A673 (cell line): ENCODE measurements at regions not wholly inside any gene's neighbourhood (a gene's known extent, or its start where the extent isn't known, plus 50 kb on each side); places are given as distances from the start of the nearest gene placed in this dataset.

Experiments used
- BruUV-seq: library from RNA; stranded (reverse); fragments of 400-500 nt; replicated peaks from 2 replicates; lab custom pipeline; 2021; lab: Mats Ljungman, UMichigan
- CTCF ChIA-PET: fragments of 300-600 bp; sonication (Branson Sonifier 250); formaldehyde crosslinking; loops from one replicate; lab custom pipeline; 2022; ENCODE audit warnings: antibody characterized with exemption; lab: Charles Lee
- POLR2A ChIA-PET: fragments of 300-600 bp; sonication (Branson Sonifier 250); formaldehyde crosslinking; loops from one replicate; lab custom pipeline; 2022; ENCODE audit warnings: antibody characterized with exemption; ENCODE audit not compliant: low non-redundant PET; lab: Charles Lee
- DNase-seq: peaks from one replicate; pipeline ENCODE4 v3.0.0-alpha.2; 2015; ENCODE audit warnings: low spot score
- H3K27ac ChIP-seq: fragments of 200-600 bp; sonication (generic); 2 replicates; pipeline ENCODE4 v1.5.1; 2016; ENCODE audit warnings: mixed run types, low read depth, mild to moderate bottlenecking, mixed read lengths, antibody characterized with exemption, low read length; ENCODE audit not compliant: poor library complexity, severe bottlenecking
- H3K27me3 ChIP-seq: fragments of 200-600 bp; sonication (generic); replicated peaks from 2 replicates; pipeline ENCODE4 v1.6.1; 2017; ENCODE audit warnings: mixed run types, low read depth, mild to moderate bottlenecking, mixed read lengths, antibody characterized with exemption, low read length; ENCODE audit not compliant: insufficient read depth, poor library complexity
- H3K36me3 ChIP-seq: fragments of 200-600 bp; sonication (generic); 2 replicates; pipeline ENCODE4 v1.6.1; 2016; ENCODE audit warnings: mixed run types, mild to moderate bottlenecking, mixed read lengths, antibody characterized with exemption, low read length; ENCODE audit not compliant: insufficient read depth, poor library complexity, severe bottlenecking
- H3K4me1 ChIP-seq: fragments of 200-600 bp; sonication (generic); 2 replicates; pipeline ENCODE4 v1.6.1; 2017; ENCODE audit warnings: mixed run types, mild to moderate bottlenecking, mixed read lengths, antibody characterized with exemption, low read length; ENCODE audit not compliant: insufficient read depth, poor library complexity, severe bottlenecking
- H3K4me3 ChIP-seq: fragments of 200-600 bp; sonication (generic); 2 replicates; pipeline ENCODE4 v1.5.1; 2016; ENCODE audit warnings: low read depth, mixed run types, mild to moderate bottlenecking, mixed read lengths, low read length; ENCODE audit not compliant: poor library complexity, severe bottlenecking
- H3K9me3 ChIP-seq: fragments of 200-600 bp; sonication (generic); 2 replicates; pipeline ENCODE4 v1.6.1; 2016; ENCODE audit warnings: mixed run types, low read depth, mild to moderate bottlenecking, mixed read lengths, antibody characterized with exemption, low read length; ENCODE audit not compliant: poor library complexity, severe bottlenecking
- EZH2 ChIP-seq: fragments of 200-600 bp; sonication (generic); IDR thresholded peaks from 2 replicates; pipeline ENCODE4 v1.6.1; 2017; ENCODE audit warnings: borderline replicate concordance, low read depth, mild to moderate bottlenecking, mixed read lengths, antibody characterized with exemption, low read length; ENCODE audit not compliant: poor library complexity, severe bottlenecking
- intact Hi-C: fragments of 100-400 bp; cut with micrococcal nuclease; formaldehyde crosslinking; loops from one replicate; pipeline ENCODE4 v1.10.0; 2022; ENCODE audit not compliant: unreplicated experiment
- TF ChIP-seq, protein P1 (sequence below): fragments of 300-800, 200-600 bp; sonication (generic); conservative IDR thresholded peaks from 2 replicates; pipeline ENCODE4 v1.5.1; 2017; ENCODE audit warnings: low read depth, mild to moderate bottlenecking, antibody characterized with exemption, low read length, moderate library complexity, mixed read lengths

DNA sequence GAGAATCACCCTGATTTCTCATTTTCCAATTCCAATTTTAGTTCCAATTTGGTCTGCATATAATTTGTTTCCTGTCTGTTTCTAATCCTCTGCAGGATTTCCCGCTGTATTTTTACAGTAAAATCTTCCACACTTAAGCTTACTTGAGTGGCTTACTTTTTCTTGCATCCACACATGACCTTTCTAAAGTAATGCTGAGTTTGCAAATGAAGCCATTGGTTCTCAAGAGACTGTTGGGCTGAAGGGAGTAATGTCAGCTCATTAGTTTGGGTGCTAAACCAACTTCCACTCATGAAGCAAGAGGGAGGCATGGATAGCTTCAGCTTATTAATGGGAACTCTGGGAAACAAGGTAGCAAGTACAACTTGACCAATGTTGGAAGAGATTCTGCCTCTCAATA lies 146.4 kb downstream of the SNX10 start:
- intact Hi-C loops, result no loop called here

DNA sequence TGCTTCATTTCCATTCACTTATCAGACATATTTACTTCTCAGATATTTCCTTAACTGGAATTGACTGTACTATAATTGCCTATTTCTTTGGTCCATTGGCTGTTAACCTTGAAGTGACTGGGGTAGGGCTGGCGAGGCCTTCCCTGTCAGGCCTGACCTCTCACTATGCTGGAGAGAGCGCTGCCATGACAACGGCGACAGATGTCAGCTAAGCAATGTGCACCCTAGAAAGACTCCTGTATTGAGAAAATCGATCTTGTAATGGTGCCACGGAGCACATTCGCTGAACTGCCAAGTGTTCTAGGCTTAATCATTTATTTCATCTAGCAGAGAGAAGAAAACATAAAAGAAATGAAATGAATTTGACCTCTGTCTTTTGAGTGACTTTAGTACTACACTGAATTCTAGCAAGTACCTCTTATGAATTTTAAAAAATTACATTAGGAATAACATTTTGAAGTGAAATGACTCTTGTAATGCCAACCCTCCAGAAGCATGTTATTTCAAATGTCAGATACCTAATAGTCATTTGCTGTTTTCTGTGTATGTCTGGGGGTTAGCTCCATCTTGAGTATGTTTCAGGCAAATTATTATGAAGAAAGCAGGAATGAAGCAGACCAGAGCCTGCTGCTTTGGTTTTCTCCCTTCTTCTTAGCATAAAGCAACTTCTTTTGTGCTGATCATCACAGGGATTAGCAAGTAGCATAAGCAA lies 148.0 kb downstream of the SNX10 start:
- intact Hi-C loops, result no loop called here
- DNase-seq, result no peak
- no peak overlapping the region for H3K27ac ChIP-seq
- TF ChIP-seq, protein P1, sequence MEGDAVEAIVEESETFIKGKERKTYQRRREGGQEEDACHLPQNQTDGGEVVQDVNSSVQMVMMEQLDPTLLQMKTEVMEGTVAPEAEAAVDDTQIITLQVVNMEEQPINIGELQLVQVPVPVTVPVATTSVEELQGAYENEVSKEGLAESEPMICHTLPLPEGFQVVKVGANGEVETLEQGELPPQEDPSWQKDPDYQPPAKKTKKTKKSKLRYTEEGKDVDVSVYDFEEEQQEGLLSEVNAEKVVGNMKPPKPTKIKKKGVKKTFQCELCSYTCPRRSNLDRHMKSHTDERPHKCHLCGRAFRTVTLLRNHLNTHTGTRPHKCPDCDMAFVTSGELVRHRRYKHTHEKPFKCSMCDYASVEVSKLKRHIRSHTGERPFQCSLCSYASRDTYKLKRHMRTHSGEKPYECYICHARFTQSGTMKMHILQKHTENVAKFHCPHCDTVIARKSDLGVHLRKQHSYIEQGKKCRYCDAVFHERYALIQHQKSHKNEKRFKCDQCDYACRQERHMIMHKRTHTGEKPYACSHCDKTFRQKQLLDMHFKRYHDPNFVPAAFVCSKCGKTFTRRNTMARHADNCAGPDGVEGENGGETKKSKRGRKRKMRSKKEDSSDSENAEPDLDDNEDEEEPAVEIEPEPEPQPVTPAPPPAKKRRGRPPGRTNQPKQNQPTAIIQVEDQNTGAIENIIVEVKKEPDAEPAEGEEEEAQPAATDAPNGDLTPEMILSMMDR, result no peak
- TF ChIP-seq EZH2, result no peak
- H3K27me3 ChIP-seq, result peaks cover 15% of the 10 kb centered on the region
- H3K4me3 ChIP-seq, result no peak overlapping the region
- no TSS peak for BruUV-seq
- CTCF ChIA-PET, result no interaction called here
- H3K36me3 ChIP-seq, result no peaks in the 10 kb centered on the region
- POLR2A ChIA-PET, result no interaction called here
- no peaks in the 10 kb centered on the region for H3K4me1 ChIP-seq
- H3K9me3 ChIP-seq, result no peaks in the 10 kb centered on the region

More for the DNA sequence above, 146.4 kb downstream of the SNX10 start:
- CTCF ChIA-PET, result no interaction called here
- no peak for DNase-seq
- no peak overlapping the region for H3K27ac ChIP-seq
- H3K36me3 ChIP-seq, result no peaks in the 10 kb centered on the region
- POLR2A ChIA-PET, result interaction anchor here (0.6 kb wide), 1 partner anchor 86 kb away, joined by 3 read pairs; no protein-coding TSS in a partner anchor
- H3K4me1 ChIP-seq, result no peaks in the 10 kb centered on the region
- H3K4me3 ChIP-seq, result no peak overlapping the region
- H3K9me3 ChIP-seq, result no peaks in the 10 kb centered on the region
- H3K27me3 ChIP-seq, result peaks cover 15% of the 10 kb centered on the region
- BruUV-seq, result no TSS peak
- TF ChIP-seq, protein P1, result no peak
- TF ChIP-seq EZH2, result no peak

DNA sequence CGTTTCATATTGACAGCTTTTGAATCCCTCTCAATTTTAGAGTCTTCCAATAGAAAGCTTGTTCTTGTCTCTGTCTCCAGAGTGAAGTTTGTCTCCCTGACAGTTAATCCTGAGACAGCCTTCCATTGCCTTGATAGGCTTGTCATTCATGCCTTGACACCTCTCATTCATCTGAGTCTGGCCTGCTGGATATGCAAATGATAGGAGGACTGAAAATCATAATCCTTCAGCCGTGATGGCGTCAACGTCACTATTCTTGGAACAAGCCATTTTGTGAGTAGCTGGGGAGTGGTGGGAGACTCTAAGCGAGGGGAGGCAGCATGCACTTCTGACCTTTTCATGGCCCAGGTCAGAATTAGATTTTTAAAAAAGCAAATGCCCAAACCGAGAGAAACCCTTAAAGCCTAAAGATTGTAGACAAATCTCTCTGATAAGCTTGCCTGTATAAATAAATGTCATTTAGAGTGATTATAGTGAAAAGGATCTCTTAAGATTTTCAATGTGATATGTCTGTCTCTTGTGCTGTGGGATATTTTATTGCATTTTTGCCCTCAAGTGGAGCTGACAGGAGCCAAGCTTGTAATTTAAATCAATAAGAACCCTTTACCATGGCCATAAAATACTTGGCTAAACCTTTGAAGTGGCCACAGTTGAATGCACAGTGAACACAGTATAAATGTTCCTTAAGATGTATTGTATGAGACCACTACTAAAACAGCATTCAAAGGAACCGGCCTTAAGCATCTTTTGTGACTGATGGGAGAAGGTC lies 148.8 kb downstream of the SNX10 start:
- H3K9me3 ChIP-seq, result no peaks in the 10 kb centered on the region
- BruUV-seq, result no TSS peak
- H3K27me3 ChIP-seq, result peaks cover 15% of the 10 kb centered on the region
- TF ChIP-seq EZH2, result no peak
- TF ChIP-seq, protein P1, result no peak
- H3K4me1 ChIP-seq, result no peaks in the 10 kb centered on the region
- ChIA-PET POLR2A (no interaction called here), CTCF (no interaction called here)
- no peak for DNase-seq
- no peak overlapping the region for H3K4me3 ChIP-seq
- intact Hi-C loops, result no loop called here
- H3K27ac ChIP-seq, result no peak overlapping the region
- H3K36me3 ChIP-seq, result no peaks in the 10 kb centered on the region
